Stomach smooth muscle (tissue), 2 donors: ENCODE measurements at regions not wholly inside any gene's neighbourhood (a gene's known extent, or its start where the extent isn't known, plus 50 kb on each side); places are given as distances from the start of the nearest gene placed in this dataset.

Source experiments
- H3K27ac ChIP-seq: one replicate; pipeline ENCODE4 v1.7.0; 2013; ENCODE audit warnings: mild to moderate bottlenecking, low read length, inconsistent platforms
- H3K27me3 ChIP-seq, 2 donors: one replicate each; pipeline ENCODE4 v1.7.0; 2013; ENCODE audit warnings: low read length in 2 of 2; ENCODE audit not compliant: insufficient read depth in 2 of 2, control insufficient read depth in 1 of 2
- H3K36me3 ChIP-seq, 2 donors: one replicate each; pipeline ENCODE4 v1.7.0; 2013; ENCODE audit warnings: low read length in 2 of 2; ENCODE audit not compliant: control insufficient read depth in 2 of 2, insufficient read depth in 2 of 2
- H3K4me1 ChIP-seq: one replicate; pipeline ENCODE4 v1.7.0; 2013; ENCODE audit warnings: low read length; ENCODE audit not compliant: control insufficient read depth, insufficient read depth
- H3K4me3 ChIP-seq, 2 donors: one replicate each; pipeline ENCODE4 v1.7.0; 2013; ENCODE audit warnings: low read length in 2 of 2
- H3K9ac ChIP-seq, 2 donors: one replicate each; pipeline ENCODE4 v1.7.0; 2013; ENCODE audit warnings: low read length in 2 of 2, mild to moderate bottlenecking in 1 of 2
- H3K9me3 ChIP-seq, 2 donors: one replicate each; pipeline ENCODE4 v1.7.0; 2013; ENCODE audit warnings: low read length in 2 of 2; ENCODE audit not compliant: control insufficient read depth in 2 of 2
- donor health status: healthy.
- donor health status: Pancreatic carcinoma.

- no peaks in the 10 kb centered on the region for H3K9me3 ChIP-seq
- H3K4me3 ChIP-seq = no peak overlapping the region
- H3K4me1 ChIP-seq = no peaks in the 10 kb centered on the region
- H3K9ac ChIP-seq = no peak overlapping the region
- no peak overlapping the region for H3K27ac ChIP-seq
- H3K27me3 ChIP-seq = peaks cover 0 to 2% of the 10 kb centered on the region in 2 donors
- H3K36me3 ChIP-seq = no peaks in the 10 kb centered on the region
Observed at GRCh38 chr7:24501443-24502134, 71.7 kb upstream of the PALS2 start.

- H3K4me3 ChIP-seq = no peak overlapping the region
- H3K27ac ChIP-seq = no peak overlapping the region
- H3K27me3 ChIP-seq = peaks cover 0 to 2% of the 10 kb centered on the region in 2 donors
- H3K9me3 ChIP-seq = no peaks in the 10 kb centered on the region
- no peak overlapping the region for H3K9ac ChIP-seq
- H3K36me3 ChIP-seq = no peaks in the 10 kb centered on the region
- H3K4me1 ChIP-seq = no peaks in the 10 kb centered on the region
Observed at GRCh38 chr7:24502135-24502488, 71.1 kb upstream of the PALS2 start.

GRCh38 chr7:24503506-24503905, 69.7 kb upstream of the PALS2 start:
- no peak overlapping the region for H3K9ac ChIP-seq
- peaks cover 0 to 2% of the 10 kb centered on the region in 2 donors for H3K27me3 ChIP-seq
- H3K27ac ChIP-seq = no peak overlapping the region
- H3K9me3 ChIP-seq = no peaks in the 10 kb centered on the region
- H3K36me3 ChIP-seq = no peaks in the 10 kb centered on the region
- H3K4me3 ChIP-seq = no peak overlapping the region
- no peaks in the 10 kb centered on the region for H3K4me1 ChIP-seq

GRCh38 chr7:24504040-24504439, 69.2 kb upstream of the PALS2 start:
- no peaks in the 10 kb centered on the region for H3K4me1 ChIP-seq
- peaks cover 0 to 2% of the 10 kb centered on the region in 2 donors for H3K27me3 ChIP-seq
- H3K9ac ChIP-seq = no peak overlapping the region
- no peak overlapping the region for H3K27ac ChIP-seq
- H3K4me3 ChIP-seq = no peak overlapping the region
- H3K9me3 ChIP-seq = no peaks in the 10 kb centered on the region
- H3K36me3 ChIP-seq = no peaks in the 10 kb centered on the region

- Histone ChIP-seq H3K9ac (no peak overlapping the region), H3K9me3 (no peaks in the 10 kb centered on the region), H3K4me1 (no peaks in the 10 kb centered on the region), H3K27me3 (peaks cover 0 to 2% of the 10 kb centered on the region in 2 donors), H3K27ac (no peak overlapping the region), H3K36me3 (no peaks in the 10 kb centered on the region), H3K4me3 (no peak overlapping the region)
Observed at GRCh38 chr7:24504836-24505235, 68.4 kb upstream of the PALS2 start.

- H3K4me3 ChIP-seq = no peak overlapping the region
- H3K9ac ChIP-seq = no peak overlapping the region
- peaks cover under 1 to 2% of the 10 kb centered on the region in 2 donors for H3K27me3 ChIP-seq
- no peaks in the 10 kb centered on the region for H3K4me1 ChIP-seq
- H3K9me3 ChIP-seq = no peaks in the 10 kb centered on the region
- H3K36me3 ChIP-seq = no peaks in the 10 kb centered on the region
- no peak overlapping the region for H3K27ac ChIP-seq
Observed at GRCh38 chr7:24505968-24506367, 67.3 kb upstream of the PALS2 start.

- Histone ChIP-seq H3K27ac (no peak overlapping the region), H3K36me3 (no peaks in the 10 kb centered on the region), H3K9me3 (no peaks in the 10 kb centered on the region), H3K4me3 (no peak overlapping the region), H3K27me3 (peaks cover 2 to 4% of the 10 kb centered on the region in 2 donors), H3K9ac (no peak overlapping the region), H3K4me1 (no peaks in the 10 kb centered on the region)
Observed at GRCh38 chr7:24508316-24508715, 64.9 kb upstream of the PALS2 start.

GRCh38 chr7:24510759-24511158, 62.5 kb upstream of the PALS2 start:
- Histone ChIP-seq H3K9me3 (no peaks in the 10 kb centered on the region), H3K27me3 (peaks cover 2 to 4% of the 10 kb centered on the region in 2 donors)

GRCh38 chr7:24517166-24517565, 56.1 kb upstream of the PALS2 start:
- H3K4me3 ChIP-seq = no peak overlapping the region
- H3K4me1 ChIP-seq = no peaks in the 10 kb centered on the region
- H3K27me3 ChIP-seq = no peaks in the 10 kb centered on the region
- H3K36me3 ChIP-seq = no peaks in the 10 kb centered on the region
- no peak overlapping the region for H3K9ac ChIP-seq
- H3K9me3 ChIP-seq = no peaks in the 10 kb centered on the region
- H3K27ac ChIP-seq = no peak overlapping the region

More at GRCh38 chr7:24510759-24511158, 62.5 kb upstream of the PALS2 start:
- Histone ChIP-seq H3K36me3 (no peaks in the 10 kb centered on the region), H3K4me3 (no peak overlapping the region), H3K9ac (no peak overlapping the region), H3K27ac (no peak overlapping the region), H3K4me1 (no peaks in the 10 kb centered on the region)

- Histone ChIP-seq H3K9ac (no peak overlapping the region), H3K27me3 (no peaks in the 10 kb centered on the region), H3K27ac (no peak overlapping the region), H3K4me3 (no peak overlapping the region), H3K36me3 (no peaks in the 10 kb centered on the region), H3K4me1 (no peaks in the 10 kb centered on the region), H3K9me3 (no peaks in the 10 kb centered on the region)
Observed at GRCh38 chr7:24521917-24522623, 51.2 kb upstream of the PALS2 start.
